ENCODE measurements at regions not wholly inside any gene's neighbourhood (a gene's known extent, or its start where the extent isn't known, plus 50 kb on each side); places are given as distances from the start of the nearest gene placed in this dataset.
"Not testable (repeated sequence)": the region's sequence is repeated elsewhere in the genome, so short reads cannot be mapped to it uniquely, and the experiment has no call there.

DNA sequence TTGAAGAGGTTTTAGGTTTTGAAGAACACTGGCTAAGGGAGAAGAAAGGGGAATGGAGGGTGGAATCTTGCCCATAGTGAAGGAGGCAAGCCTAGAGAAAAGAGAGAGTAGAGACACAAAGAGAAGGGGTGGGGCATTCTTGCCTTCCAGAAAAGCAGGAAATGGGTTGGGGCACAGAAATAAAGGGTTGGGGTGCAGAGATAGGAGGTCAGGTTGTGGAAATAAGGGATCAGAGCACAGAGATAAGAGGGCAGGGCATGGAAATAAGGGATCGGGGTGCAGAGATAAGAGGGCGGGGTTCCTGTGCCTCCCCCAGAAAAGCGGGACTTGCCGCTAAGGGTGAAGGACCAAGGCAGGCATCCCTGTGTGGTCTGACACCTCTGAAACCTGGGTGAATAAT lies 69.9 kb downstream of the ALG1L2 start:
- H3K27me3 ChIP-seq (ENCODE audit: low read depth); H3K36me3 ChIP-seq; H3K4me3 ChIP-seq; H3K27ac ChIP-seq (replicated peaks); intact Hi-C loops (cut with micrococcal nuclease); DNase-seq; H3K9me3 ChIP-seq (replicated peaks); H3K4me1 ChIP-seq: not testable (repeated sequence)

DNA sequence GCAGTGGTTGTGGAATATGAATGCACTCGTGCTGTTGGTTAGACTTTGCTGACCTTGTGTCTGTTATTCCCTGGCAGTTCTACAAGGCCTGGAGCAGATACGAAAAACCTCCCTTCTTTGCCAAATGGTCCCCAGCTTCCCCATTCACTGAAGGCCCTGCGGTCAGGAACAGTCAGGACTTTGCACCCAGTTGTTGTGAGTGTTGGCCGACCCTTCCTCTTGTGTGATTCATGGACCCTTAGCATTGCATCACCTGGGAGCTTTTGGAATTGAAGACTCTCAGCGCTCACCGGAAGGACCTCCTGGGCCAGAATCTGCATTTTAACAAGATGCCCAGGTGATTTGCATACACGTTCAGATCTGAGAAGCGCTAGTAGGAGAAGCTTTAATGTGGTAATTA lies 71.6 kb downstream of the ALG1L2 start:
- intact Hi-C loops (cut with micrococcal nuclease); DNase-seq; H3K9me3 ChIP-seq (replicated peaks); H3K36me3 ChIP-seq; H3K27me3 ChIP-seq (ENCODE audit: low read depth); H3K27ac ChIP-seq (replicated peaks); H3K4me1 ChIP-seq; H3K4me3 ChIP-seq: not testable (repeated sequence)

DNA sequence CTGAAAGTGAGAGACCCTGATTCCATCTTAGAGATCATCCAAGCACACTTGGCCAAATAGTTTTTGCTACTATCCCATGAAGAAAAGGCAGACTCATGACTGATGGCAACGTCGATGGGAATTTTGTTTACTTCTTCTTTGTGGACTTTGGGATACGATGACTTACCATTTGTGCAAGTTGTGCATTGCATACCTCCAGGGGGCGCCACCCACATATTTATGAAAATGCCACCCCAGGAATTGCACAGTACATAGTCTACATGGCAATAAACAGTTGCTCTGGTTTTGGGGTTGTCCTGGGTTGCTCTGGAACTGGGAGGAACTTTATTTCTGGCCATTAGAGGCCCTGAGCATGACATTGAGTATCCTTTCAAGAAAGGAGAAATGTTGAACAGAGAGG lies 73.8 kb downstream of the ALG1L2 start:
- H3K4me3 ChIP-seq; intact Hi-C loops (cut with micrococcal nuclease); DNase-seq: not testable (repeated sequence)

DNA sequence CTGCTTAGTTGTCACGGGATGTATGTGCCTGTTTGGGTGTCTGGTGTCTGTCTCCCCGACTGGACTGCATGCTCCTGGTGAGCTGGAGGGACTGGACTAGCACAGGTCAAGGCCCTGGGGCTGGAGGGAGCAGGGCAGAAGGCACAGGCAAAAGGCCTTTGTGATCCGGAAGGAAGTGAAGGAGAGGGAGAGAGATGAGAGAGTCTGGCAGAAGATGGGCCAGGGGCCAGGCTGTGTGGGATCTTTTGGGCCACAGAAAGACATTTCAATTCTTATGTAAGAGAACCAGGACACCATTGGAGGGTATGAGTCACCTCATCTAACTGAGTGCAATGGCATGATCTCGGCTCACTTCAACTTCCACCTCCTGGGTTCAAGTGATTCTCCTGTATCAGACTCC lies 85.2 kb downstream of the ALG1L2 start:
- H3K4me3 ChIP-seq; H3K27me3 ChIP-seq (ENCODE audit: low read depth); H3K27ac ChIP-seq (replicated peaks); DNase-seq; H3K4me1 ChIP-seq; H3K9me3 ChIP-seq (replicated peaks); intact Hi-C loops (cut with micrococcal nuclease); H3K36me3 ChIP-seq: not testable (repeated sequence)

More for the DNA sequence above, 73.8 kb downstream of the ALG1L2 start:
- not testable (repeated sequence) for H3K4me1 ChIP-seq; H3K9me3 ChIP-seq (replicated peaks); H3K27ac ChIP-seq (replicated peaks); H3K27me3 ChIP-seq (ENCODE audit: low read depth); H3K36me3 ChIP-seq

DNA sequence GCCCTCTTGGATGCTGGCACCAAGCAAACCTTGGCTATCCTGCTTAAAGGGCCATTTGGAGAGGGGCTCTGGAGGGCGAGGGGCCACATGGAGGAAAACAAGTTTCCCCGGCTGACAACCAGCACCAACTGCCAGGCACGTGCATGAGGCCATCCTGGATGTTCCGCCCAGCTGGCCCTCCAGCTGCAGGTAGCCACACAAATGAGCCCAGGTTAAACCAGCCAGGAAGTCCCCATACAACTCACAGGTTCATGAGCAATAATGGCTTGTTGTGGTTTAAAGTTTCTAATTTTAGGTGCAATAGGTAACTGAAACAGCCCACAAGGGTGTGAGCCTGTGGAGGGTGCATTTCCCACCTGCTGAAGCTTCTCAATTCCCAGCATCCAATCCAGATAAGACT lies 93.6 kb downstream of the ALG1L2 start:
- intact Hi-C loops (cut with micrococcal nuclease); DNase-seq; H3K27ac ChIP-seq (replicated peaks); H3K4me1 ChIP-seq; H3K36me3 ChIP-seq; H3K9me3 ChIP-seq (replicated peaks); H3K4me3 ChIP-seq; H3K27me3 ChIP-seq (ENCODE audit: low read depth): not testable (repeated sequence)

DNA sequence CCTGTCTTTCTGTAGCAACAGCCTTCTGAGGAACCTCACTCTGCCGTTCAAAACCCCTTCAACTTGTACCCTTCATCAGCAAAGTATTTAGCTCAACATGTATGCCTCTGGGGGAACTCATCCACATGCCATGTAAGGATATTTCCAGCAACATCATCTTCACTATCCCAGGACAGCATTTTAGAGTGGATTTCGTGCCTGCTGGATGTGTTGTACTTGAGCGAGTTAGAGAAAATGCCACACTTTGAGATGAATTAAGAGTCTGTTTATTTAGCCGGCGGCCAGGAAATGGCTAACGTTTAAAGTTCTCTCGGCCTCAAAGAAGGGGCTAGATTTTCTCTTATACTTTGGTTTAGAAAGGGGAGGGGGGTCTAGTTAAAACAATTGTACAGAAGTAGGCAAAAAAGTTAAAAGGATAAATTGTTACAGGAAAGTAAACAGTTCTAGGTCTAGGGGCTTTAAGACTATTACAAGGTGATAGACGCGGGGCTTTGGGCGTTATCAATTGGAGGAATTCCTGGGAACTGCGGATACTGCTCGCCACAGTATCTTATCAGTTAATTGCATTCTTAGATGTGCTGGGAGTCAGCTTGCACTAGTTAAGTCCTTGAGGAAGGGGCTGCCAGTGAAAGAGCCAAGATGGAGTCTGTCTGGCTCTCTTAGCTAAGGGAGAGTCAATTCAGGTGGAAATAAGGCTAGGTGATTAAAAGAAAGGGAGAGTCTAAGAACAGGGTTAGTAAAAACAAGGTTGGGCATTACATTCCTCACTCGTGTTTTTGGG lies 95.0 kb downstream of the ALG1L2 start:
- H3K27ac ChIP-seq (replicated peaks); intact Hi-C loops (cut with micrococcal nuclease); H3K27me3 ChIP-seq (ENCODE audit: low read depth); H3K9me3 ChIP-seq (replicated peaks); DNase-seq; H3K4me1 ChIP-seq; H3K36me3 ChIP-seq; H3K4me3 ChIP-seq: not testable (repeated sequence)

DNA sequence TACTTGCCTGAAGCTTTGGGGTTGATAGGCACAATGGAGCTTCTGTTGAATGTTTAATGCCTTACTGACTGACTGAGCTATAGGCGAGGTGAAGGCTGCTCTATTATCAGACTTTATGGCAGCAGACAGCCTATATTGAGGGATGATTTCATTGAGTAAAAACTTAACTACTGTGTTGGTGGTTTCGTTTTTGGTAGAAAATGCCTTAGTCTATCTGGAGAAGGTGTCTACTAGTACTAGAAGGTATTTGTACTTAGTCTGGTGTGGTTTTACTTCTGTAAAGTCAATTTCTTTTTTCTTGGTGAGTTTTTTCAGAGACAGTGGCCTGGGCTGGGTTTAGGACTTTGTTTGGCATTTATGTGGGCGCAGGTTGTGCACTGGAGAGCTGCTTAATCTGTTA lies 97.2 kb downstream of the ALG1L2 start:
- H3K27me3 ChIP-seq (ENCODE audit: low read depth); H3K36me3 ChIP-seq; H3K4me3 ChIP-seq; H3K4me1 ChIP-seq; DNase-seq; H3K9me3 ChIP-seq (replicated peaks); intact Hi-C loops (cut with micrococcal nuclease); H3K27ac ChIP-seq (replicated peaks): not testable (repeated sequence)

DNA sequence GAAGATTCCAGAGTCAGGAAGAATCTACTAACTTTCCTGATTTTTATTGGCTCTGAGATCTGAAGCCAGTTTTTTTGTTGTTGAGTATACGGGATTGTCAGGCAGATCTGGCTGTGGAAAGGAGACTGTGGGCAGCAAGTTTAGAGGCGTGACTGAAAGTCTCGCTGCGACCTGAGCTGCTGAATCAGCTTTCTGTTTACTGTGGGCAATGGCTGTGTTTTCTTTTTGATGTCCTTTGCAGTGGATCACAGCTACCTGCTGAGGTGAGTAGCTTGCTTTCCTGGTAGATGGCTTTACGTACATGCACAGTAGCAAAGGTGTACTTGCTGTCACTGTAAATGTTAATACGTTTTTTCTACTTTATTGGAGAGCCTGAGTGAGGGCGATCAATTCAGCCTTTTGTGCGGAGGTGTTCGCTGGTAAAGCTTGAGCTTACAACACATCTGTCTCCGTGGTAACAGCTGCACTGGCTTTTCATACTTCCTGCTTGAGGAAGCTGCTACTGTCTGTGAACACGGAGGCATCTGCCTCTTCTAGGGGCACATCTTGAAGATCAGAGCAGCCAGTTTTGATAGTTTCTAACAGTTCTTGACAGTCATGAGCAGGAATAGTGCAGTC lies 97.8 kb downstream of the ALG1L2 start:
- intact Hi-C loops (cut with micrococcal nuclease); H3K4me1 ChIP-seq; H3K36me3 ChIP-seq; DNase-seq; H3K9me3 ChIP-seq (replicated peaks); H3K27me3 ChIP-seq (ENCODE audit: low read depth): not testable (repeated sequence)
- Histone ChIP-seq H3K4me3 (peak overlapping the region; percentile 39), H3K27ac (replicated peaks) (peak overlapping the region; percentile 28)

DNA sequence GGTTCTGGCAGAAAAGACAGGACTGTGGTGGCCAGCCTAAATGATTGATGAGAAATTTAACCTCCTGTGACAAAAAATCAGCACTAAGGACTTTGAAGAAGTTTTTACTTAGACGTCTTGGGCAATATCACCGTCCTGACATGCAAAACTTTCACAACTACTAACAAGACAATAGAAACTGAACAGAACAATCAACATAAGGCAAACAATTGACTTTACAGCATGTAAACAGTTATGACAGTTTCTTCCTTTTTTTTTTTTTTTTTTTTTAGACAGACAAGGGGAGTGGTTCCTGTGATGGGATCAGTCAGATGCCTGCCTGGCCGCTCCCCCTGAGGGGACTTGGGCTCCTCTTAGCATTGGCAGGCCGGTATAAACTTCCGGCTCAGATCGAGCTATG lies 100.8 kb downstream of the ALG1L2 start:
- H3K4me1 ChIP-seq; H3K9me3 ChIP-seq (replicated peaks); H3K36me3 ChIP-seq; H3K27ac ChIP-seq (replicated peaks); H3K4me3 ChIP-seq; H3K27me3 ChIP-seq (ENCODE audit: low read depth); intact Hi-C loops (cut with micrococcal nuclease); DNase-seq: not testable (repeated sequence)

DNA sequence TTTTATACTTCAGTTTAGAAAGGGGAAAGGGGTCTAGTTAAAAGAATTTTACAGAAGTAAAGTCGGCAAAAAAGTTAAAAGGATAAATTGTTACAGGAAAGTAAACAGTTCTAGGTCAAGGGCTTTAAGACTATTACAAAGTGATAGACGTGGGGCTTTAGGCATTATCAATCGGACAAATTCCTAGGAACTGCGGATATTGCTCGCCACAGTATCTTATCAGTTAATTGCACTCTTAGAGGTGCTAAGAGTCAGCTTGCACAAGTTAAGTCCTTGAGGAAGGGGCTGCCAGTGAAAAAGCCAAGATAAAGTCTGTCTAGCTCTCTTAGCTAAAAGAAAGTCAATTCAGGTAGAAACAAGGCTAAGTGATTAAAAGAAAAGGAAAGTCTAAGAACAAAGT lies 102.1 kb downstream of the ALG1L2 start:
- H3K27ac ChIP-seq (replicated peaks); H3K27me3 ChIP-seq (ENCODE audit: low read depth); H3K4me3 ChIP-seq; H3K4me1 ChIP-seq; H3K36me3 ChIP-seq; H3K9me3 ChIP-seq (replicated peaks); DNase-seq; intact Hi-C loops (cut with micrococcal nuclease): not testable (repeated sequence)

DNA sequence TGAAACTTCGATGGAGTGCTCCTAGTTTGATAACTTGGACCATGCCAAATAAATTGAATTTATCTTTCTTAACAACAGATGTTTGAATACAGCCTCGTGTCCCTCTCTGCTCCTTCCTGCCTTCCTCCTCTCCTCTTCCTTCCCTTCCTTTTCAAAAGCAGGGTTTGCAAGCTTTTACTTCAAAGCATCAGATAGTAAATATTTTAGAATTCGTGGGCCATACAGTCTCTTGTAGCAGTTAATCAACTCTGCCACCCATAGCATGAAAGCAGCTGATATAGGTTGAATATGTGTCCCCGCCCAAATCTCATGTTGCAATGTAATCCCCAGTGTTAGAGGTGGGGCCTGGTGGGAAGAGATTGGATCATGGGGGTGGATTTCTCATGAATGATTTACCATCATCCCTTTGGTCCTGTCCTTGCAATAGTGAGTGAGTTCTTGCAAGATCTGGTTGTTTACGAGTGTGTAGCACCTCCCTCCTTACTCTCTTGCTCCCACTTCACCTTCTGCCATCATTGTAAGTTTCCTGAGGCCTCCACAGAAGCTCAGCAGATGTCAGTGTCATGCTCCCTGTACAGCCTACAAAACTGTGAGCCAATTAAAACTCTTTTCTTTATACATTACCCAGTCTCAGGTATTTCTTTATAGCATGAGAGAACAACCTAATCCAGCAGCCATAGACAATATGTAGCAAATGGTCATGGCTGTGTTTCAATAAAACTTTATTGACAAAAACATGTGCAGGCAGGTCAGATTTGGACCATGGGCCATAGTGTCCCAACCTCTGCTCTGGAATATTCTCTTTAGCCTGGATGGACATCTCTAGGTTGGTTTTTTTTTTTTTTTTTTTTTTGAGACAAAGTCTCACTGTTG lies 102.8 kb downstream of the ALG1L2 start:
- DNase-seq; H3K9me3 ChIP-seq (replicated peaks); intact Hi-C loops (cut with micrococcal nuclease); H3K4me1 ChIP-seq; H3K36me3 ChIP-seq; H3K27ac ChIP-seq (replicated peaks); H3K27me3 ChIP-seq (ENCODE audit: low read depth); H3K4me3 ChIP-seq: not testable (repeated sequence)

DNA sequence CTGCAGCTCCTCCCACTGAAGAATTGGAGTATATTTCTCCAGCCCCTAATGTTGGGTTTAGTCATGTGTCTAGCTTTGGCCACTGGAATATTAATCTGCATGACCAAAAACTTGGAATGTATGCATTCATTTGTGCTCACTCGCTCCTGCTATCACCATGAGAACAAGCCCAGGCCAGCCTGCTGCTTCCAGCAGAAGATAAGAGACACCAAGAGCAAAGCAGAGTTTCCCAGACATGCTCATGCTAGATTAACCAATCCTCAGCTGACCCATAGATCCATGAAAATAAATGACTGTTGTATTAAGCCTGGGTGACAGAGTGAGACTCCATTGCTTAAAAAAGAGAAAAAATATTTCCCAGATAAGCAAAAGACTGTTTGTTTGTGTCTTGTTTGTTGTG lies 119.6 kb downstream of the ALG1L2 start:
- H3K9me3 ChIP-seq (replicated peaks), result peaks cover 23% of the 10 kb centered on the region
- H3K27ac ChIP-seq (replicated peaks); H3K27me3 ChIP-seq (ENCODE audit: low read depth); H3K4me1 ChIP-seq; DNase-seq; H3K4me3 ChIP-seq; intact Hi-C loops (cut with micrococcal nuclease); H3K36me3 ChIP-seq: not testable (repeated sequence)

DNA sequence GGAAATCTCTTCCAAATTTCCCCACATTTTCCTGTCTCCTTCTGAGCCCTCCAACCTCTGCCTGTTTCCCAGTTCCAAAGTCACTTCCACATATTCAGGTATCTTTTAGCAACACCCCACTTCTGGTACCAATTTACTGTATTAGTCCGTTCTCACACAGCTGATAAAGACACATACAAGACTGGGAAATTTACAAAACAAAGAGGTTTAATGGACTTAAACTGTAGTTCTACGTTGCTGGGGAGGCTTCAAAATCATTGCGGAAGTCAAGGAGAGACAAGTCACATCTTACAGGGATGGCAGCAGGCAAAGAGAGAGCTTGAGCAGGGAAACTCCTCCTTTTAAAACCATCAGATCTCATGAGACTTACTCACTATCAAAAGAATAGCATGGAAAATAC lies 122.0 kb downstream of the ALG1L2 start:
- H3K36me3 ChIP-seq; H3K27ac ChIP-seq (replicated peaks); intact Hi-C loops (cut with micrococcal nuclease); H3K4me1 ChIP-seq; DNase-seq; H3K4me3 ChIP-seq; H3K27me3 ChIP-seq (ENCODE audit: low read depth): not testable (repeated sequence)
- H3K9me3 ChIP-seq (replicated peaks), result peaks cover 26% of the 10 kb centered on the region

All from left ventricle myocardium inferior (tissue), 1 donor.